Rectal smooth muscle tissue (tissue), 1 donor: ENCODE measurements at regions not wholly inside any gene's neighbourhood (a gene's known extent, or its start where the extent isn't known, plus 50 kb on each side); places are given as distances from the start of the nearest gene placed in this dataset.

Experiments
- H3K27ac ChIP-seq: one replicate; pipeline ENCODE4 v1.7.0; 2013; ENCODE audit warnings: low read depth, low read length, inconsistent platforms
- H3K27me3 ChIP-seq: one replicate; pipeline ENCODE4 v1.7.0; 2013; ENCODE audit warnings: low read length; ENCODE audit not compliant: control insufficient read depth, insufficient read depth
- H3K36me3 ChIP-seq: one replicate; pipeline ENCODE4 v1.7.0; 2013; ENCODE audit warnings: low read length; ENCODE audit not compliant: control insufficient read depth, insufficient read depth
- H3K4me1 ChIP-seq: one replicate; pipeline ENCODE4 v1.7.0; 2013; ENCODE audit warnings: low read length; ENCODE audit not compliant: control insufficient read depth, insufficient read depth
- H3K4me3 ChIP-seq: one replicate; pipeline ENCODE4 v1.7.0; 2013; ENCODE audit warnings: low read length
- H3K9ac ChIP-seq: one replicate; pipeline ENCODE4 v1.7.0; 2013; ENCODE audit warnings: low read length

GRCh38 chr6:86586195-86586594 lies 351.1 kb upstream of the HTR1E start:
- Histone ChIP-seq H3K9ac (no peak overlapping the region), H3K4me1 (no peaks in the 10 kb centered on the region), H3K27me3 (no peaks in the 10 kb centered on the region), H3K36me3 (no peaks in the 10 kb centered on the region), H3K4me3 (no peak overlapping the region), H3K27ac (no peak overlapping the region)

- Histone ChIP-seq H3K36me3 (no peaks in the 10 kb centered on the region), H3K4me1 (no peaks in the 10 kb centered on the region), H3K9ac (no peak overlapping the region), H3K27ac (no peak overlapping the region), H3K4me3 (no peak overlapping the region), H3K27me3 (no peaks in the 10 kb centered on the region)
Observed at GRCh38 chr6:86581833-86582232, 355.5 kb upstream of the HTR1E start.

- Histone ChIP-seq H3K27me3 (no peaks in the 10 kb centered on the region), H3K4me1 (no peaks in the 10 kb centered on the region), H3K4me3 (no peak overlapping the region), H3K36me3 (no peaks in the 10 kb centered on the region), H3K27ac (no peak overlapping the region), H3K9ac (no peak overlapping the region)
Observed at GRCh38 chr6:86563197-86563596, 374.1 kb upstream of the HTR1E start.

- no peak overlapping the region for H3K27ac ChIP-seq
- H3K9ac ChIP-seq: no peak overlapping the region
Observed at GRCh38 chr6:86558318-86558717, 379.0 kb upstream of the HTR1E start.

GRCh38 chr6:86537292-86537861 lies 400.0 kb upstream of the HTR1E start:
- Histone ChIP-seq H3K36me3 (no peaks in the 10 kb centered on the region), H3K4me3 (no peak overlapping the region), H3K9ac (no peak overlapping the region)

More at GRCh38 chr6:86558318-86558717, 379.0 kb upstream of the HTR1E start:
- Histone ChIP-seq H3K4me1 (no peaks in the 10 kb centered on the region), H3K36me3 (no peaks in the 10 kb centered on the region), H3K4me3 (no peak overlapping the region), H3K27me3 (no peaks in the 10 kb centered on the region)

GRCh38 chr6:86536121-86536520 lies 401.2 kb upstream of the HTR1E start:
- Histone ChIP-seq H3K27me3 (no peaks in the 10 kb centered on the region), H3K36me3 (no peaks in the 10 kb centered on the region), H3K9ac (no peak overlapping the region), H3K4me3 (no peak overlapping the region), H3K4me1 (no peaks in the 10 kb centered on the region), H3K27ac (no peak overlapping the region)

More at GRCh38 chr6:86537292-86537861, 400.0 kb upstream of the HTR1E start:
- Histone ChIP-seq H3K27me3 (no peaks in the 10 kb centered on the region), H3K4me1 (no peaks in the 10 kb centered on the region), H3K27ac (no peak overlapping the region)

GRCh38 chr6:86535100-86535499 lies 402.2 kb upstream of the HTR1E start:
- no peak overlapping the region for H3K27ac ChIP-seq

GRCh38 chr6:86529635-86530034 lies 407.7 kb upstream of the HTR1E start:
- Histone ChIP-seq H3K4me3 (no peak overlapping the region), H3K4me1 (no peaks in the 10 kb centered on the region), H3K36me3 (no peaks in the 10 kb centered on the region), H3K27me3 (no peaks in the 10 kb centered on the region), H3K9ac (no peak overlapping the region), H3K27ac (no peak overlapping the region)

More at GRCh38 chr6:86535100-86535499, 402.2 kb upstream of the HTR1E start:
- Histone ChIP-seq H3K4me1 (no peaks in the 10 kb centered on the region), H3K9ac (no peak overlapping the region), H3K4me3 (no peak overlapping the region), H3K27me3 (no peaks in the 10 kb centered on the region), H3K36me3 (no peaks in the 10 kb centered on the region)

GRCh38 chr6:86526238-86526637 lies 411.1 kb upstream of the HTR1E start:
- Histone ChIP-seq H3K4me3 (no peak overlapping the region), H3K9ac (no peak overlapping the region), H3K27ac (no peak overlapping the region), H3K36me3 (no peaks in the 10 kb centered on the region), H3K4me1 (no peaks in the 10 kb centered on the region), H3K27me3 (no peaks in the 10 kb centered on the region)

- Histone ChIP-seq H3K9ac (no peak overlapping the region), H3K27ac (no peak overlapping the region), H3K27me3 (no peaks in the 10 kb centered on the region), H3K4me1 (no peaks in the 10 kb centered on the region), H3K4me3 (no peak overlapping the region), H3K36me3 (no peaks in the 10 kb centered on the region)
Observed at GRCh38 chr6:86516087-86516486, 421.2 kb upstream of the HTR1E start.

- Histone ChIP-seq H3K27me3 (no peaks in the 10 kb centered on the region), H3K9ac (no peak overlapping the region), H3K27ac (no peak overlapping the region), H3K4me1 (no peaks in the 10 kb centered on the region), H3K4me3 (no peak overlapping the region), H3K36me3 (no peaks in the 10 kb centered on the region)
Observed at GRCh38 chr6:86511962-86512361, 425.4 kb upstream of the HTR1E start.

- Histone ChIP-seq H3K4me1 (no peaks in the 10 kb centered on the region), H3K27ac (no peak overlapping the region), H3K9ac (no peak overlapping the region), H3K27me3 (no peaks in the 10 kb centered on the region), H3K4me3 (no peak overlapping the region), H3K36me3 (no peaks in the 10 kb centered on the region)
Observed at GRCh38 chr6:86508230-86508629, 429.1 kb upstream of the HTR1E start.

- no peaks in the 10 kb centered on the region for H3K36me3 ChIP-seq
- no peak overlapping the region for H3K4me3 ChIP-seq
- no peaks in the 10 kb centered on the region for H3K27me3 ChIP-seq
- H3K9ac ChIP-seq: no peak overlapping the region
- no peaks in the 10 kb centered on the region for H3K4me1 ChIP-seq
- H3K27ac ChIP-seq: no peak overlapping the region
Observed at GRCh38 chr6:86502497-86502896, 434.8 kb upstream of the HTR1E start.
